HG03354 (cell line): ENCODE measurements at regions not wholly inside any gene's neighbourhood (a gene's known extent, or its start where the extent isn't known, plus 50 kb on each side); places are given as distances from the start of the nearest gene placed in this dataset.
"Not testable (repeated sequence)": the region's sequence is repeated elsewhere in the genome, so short reads cannot be mapped to it uniquely, and the experiment has no call there.

Source experiments
- ATAC-seq: cut with Tn5 transposase; IDR thresholded peaks from one replicate; pipeline ENCODE4 v1.9.1; 2021; ENCODE audit warnings: mild to moderate bottlenecking; ENCODE audit not compliant: unreplicated experiment, poor library complexity, severe bottlenecking

DNA sequence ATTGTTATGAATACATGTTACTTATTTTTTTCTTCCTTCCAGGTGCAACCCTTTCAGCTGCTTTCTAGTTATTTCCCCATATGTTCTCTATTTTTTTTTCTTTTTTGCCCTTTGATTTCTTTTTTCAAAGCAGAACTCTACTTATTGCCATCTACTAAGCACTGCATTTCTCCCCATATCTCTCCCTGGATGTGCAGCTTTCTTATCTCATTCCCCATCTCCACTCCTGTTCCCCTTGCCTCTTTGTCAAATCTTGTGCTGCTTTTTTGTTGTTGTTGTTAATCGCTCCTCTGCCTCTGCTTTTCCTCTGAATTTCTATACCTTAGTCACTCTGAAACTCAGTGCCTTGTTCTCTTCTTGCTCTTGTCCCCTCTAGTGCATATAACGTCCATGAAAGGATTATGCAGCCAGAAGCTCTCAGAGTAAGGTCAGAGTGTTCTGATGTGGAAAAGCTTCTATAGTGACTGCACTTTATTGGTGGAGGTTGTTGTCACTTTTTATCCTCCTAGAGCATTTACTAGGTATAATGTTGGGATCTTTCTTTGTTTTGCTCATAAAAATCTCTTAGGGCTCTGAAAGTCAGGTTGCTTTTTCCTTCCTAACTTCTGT, 51.1 kb upstream of the JADE1 start:
- no peak for ATAC-seq

DNA sequence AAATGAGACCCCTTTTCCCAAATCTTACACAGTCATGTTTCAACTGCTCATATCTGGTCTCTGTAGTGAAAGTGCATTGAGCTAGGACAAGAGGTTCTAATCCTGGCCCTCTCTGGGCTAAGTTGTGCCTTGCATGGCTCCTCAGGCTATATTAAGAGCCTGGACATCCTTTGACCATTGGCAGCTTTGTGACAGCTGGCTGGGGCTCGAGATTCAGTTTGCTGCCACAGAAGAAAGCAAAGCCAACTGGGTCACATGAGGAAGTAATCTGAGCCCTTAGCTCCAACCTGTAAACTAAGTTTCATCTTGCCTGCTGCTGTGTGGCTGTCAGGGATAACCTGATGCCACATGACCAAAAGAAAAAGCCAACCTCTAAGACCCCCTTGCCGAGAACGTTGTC, 51.8 kb upstream of the JADE1 start:
- no peak for ATAC-seq

DNA sequence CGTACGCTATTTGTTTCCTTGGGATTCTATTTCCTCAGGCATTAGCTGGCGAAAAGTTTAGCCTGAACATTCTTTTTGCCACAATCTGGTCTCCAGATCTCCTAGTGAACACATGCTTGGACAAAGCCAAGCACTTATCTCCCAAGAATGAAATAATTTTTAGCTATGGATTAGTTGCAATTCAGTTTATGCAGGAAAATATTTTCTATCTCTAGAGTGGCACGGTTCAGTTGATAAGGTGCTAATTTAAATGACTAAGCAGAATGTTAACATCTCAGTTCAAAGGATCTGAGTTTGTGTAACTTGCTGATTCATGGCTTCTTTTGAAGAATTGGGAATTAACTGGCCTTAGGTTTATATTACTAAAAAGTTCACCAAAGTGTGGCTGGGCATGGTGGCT, 58.1 kb upstream of the JADE1 start:
- no peak for ATAC-seq

DNA sequence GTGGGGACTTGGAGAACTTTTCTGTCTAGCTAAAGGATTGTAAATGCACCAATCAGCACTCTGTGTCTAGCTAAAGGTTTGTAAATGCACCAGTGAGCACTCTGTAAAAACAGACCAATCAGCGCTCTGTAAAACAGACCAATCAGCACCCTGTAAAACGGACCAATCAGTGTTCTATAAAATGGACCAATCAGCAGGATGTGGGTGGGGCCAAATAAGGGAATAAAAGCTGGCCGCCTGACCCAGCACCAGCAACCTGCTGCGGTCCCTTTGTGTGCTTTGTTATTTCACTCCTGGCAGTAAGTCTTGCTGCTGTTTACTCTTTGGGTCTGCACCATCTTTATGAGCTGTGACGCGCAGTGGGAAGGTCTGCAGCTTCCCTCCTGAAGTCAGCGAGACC, 67.8 kb upstream of the JADE1 start:
- ATAC-seq = not testable (repeated sequence)

DNA sequence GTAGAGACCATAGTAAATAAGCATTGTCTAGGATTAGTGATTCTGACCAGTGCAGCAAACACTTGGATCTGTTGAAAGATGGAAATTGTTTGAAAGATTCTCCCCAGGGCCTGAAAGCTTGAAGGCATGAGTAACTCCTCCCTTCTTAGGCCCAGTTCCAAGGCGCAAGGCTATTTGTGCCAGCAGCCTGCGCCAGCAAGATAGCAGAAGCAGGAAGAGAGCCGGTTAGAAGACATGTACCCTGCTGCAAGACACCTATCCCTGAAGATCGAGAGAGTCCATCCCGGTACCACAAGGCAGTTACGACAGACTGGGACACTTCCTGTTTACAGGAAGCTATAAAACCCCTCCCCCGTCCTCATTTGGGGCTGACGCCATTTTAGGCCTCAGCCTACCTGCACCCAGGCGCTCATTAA, 72.4 kb upstream of the JADE1 start:
- ATAC-seq = no peak

DNA sequence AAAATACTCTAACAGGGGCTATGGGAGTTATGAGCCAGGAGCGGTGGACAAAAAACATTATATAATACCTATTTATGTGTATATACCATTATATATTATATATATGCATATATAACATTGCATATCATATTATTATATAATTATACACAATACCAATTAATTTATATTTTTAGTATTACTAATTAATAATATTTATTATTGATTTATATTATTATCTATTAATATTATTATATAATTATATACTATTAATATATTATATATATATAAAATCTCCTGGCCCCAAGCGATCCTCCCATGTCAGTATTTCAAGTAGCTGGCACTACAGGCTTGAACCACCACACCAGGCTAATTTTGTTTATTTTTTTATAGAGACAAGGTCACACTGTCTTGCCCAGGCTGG, 73.8 kb upstream of the JADE1 start:
- no peak for ATAC-seq

DNA sequence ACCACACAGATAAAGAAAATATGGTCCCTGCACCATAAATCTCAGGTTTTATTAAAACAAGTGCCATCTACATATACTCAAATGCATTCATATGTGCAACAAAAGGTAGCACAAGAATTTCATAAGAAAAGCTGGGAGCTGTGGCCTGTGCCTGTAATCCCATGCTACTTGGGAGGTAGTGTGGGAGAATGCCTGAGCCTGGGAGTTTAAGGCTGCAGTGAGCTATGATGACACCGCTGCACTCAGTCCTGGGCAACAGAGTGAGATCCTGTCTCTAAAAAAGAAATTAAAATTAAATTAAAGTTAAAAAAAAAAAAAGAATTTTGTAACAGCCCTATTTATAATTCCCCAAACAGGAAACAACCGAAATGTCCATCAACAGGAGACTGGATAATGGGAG, 81.3 kb upstream of the JADE1 start:
- ATAC-seq = no peak

DNA sequence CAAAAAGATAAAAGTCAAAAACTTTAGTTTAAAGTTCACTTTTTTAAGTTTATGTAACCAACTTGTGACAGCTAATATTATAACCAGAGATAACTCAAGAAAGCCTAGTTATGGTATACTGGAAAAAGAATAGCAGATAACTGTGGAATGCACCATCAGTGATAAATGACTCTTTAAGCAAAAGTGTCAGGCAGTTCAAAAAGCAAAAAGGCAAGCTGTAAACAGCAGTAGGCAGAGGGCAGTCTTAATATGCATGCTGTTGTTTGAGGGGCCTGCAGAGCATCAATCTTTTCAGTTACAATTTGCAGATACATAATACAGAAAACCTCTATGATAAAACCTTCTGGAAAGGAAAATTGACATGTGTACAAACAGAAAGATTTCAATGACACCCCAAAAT, 81.8 kb upstream of the JADE1 start:
- no peak for ATAC-seq

DNA sequence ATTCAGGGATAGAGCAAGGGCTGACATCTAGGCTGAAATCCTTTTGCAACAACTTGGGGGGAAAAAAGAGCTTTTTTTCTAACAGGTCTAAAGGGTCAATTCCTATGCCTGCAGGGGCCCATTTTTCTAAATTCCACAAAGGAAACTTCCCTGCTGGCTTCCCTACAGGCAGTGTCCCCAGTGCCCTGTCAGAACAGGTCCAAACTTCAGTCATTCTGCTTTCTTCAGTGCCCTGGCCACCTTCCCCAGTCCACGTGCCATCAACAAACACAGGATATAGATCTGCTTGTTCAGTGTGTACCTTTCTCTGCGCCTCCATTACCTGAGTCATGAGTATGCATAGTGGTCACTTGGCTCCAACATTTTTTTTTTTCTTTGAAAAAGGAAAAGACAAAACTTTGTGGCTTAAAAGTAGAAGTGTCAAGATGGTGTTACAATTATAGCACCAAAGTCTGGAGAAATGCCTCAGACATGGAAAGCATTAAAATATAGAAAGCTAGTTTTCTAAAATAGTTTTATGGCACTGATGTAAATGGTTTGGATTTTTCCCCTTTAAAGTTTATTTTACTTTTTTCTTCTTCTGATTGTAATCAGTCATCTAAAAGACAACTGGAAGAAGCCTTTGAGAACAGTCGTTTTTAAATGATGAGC, 84.0 kb upstream of the JADE1 start:
- ATAC-seq = no peak

DNA sequence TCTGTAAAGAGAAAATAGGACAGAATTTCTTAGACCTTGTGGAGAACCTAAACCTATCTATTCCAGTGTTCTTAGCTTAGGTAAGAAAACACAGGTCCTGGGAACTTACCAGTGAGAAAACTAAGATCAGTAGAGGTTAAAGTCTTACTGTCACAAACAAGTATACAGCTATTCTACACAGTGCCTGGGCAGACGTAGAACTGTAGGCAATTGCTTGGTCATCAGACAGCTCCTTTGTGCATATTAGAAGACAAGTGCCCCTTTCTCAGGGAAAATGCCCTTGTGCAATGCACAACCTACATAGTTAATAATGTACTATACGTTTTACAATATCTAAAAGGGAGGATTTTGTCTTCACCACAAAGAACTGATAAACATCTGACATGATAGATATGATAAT, 86.6 kb upstream of the JADE1 start:
- no peak for ATAC-seq

DNA sequence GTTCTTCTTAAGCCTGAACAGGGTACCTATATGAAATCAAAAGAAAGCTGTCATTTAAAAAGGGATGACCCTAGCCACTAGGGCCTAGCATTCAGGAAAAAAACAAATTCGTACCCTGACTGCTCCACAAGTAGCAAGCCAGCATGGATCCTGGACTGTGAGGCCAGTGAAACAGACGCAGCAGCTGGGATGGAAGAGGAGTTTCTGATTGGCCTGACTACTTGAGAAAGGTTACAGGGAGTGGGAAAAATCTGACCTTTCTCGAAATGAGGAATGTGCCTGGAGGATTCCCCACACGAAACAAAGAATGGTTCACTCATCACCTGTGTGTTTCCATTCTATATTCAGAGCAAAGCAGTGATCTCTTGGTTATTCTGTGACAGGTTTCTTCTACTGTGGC, 87.6 kb upstream of the JADE1 start:
- no peak for ATAC-seq

DNA sequence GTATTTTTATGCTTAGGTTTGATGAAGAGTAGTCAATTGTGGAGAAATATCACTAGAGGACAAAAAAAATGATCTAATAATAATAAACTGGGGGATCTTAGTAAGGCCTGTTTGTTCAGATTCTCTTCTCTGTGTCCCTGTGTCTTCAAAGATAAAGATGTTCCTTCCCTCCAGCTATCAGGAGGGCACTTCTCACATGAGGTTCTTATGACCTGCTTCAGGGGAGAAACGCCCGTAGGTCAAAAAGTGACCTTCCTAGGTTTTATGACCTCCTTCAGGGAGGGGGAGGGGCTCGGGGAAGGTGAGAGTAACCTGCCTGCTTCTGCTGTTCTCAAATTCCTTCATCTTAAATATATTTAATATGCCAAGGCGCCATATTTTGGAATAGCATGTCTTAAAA, 89.2 kb upstream of the JADE1 start:
- ATAC-seq = no peak

DNA sequence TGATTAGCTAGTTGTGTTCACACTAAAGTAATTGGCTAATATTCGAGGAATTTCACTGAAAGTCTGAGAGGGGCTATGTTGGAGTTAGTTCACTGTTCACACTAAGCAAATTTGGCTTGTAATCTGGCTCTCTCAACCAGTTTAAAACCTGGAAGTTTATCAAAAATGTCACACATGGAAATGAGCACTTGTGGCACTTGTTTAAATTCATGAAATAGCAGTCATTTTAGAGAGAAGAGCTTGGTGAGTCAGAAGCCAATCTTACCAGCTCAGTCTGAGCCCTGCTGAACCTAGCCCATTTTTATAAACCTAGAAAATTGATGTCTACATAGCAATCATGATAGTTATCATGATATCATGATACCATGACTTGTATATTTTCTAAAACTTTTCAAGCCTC, 90.7 kb upstream of the JADE1 start:
- ATAC-seq = no peak

DNA sequence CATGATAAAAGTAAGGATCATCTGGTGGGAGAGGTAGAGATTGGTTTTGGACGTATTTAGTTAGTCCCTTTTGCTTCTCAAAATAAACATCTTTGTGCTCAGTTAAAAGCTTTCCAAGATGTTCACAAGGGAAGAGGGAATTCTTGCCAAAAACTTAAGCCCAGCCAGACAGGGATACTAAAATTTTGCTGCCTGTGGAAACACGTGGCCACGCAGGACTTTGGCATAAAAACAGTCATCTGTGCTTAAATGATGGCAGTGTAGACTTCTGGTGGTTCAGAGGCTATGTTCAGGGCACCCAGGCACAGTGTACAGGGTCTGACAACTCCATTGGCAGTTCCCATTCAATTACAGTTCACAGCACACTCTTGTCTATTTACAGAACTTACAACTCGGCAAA, 93.2 kb upstream of the JADE1 start:
- ATAC-seq = no peak

DNA sequence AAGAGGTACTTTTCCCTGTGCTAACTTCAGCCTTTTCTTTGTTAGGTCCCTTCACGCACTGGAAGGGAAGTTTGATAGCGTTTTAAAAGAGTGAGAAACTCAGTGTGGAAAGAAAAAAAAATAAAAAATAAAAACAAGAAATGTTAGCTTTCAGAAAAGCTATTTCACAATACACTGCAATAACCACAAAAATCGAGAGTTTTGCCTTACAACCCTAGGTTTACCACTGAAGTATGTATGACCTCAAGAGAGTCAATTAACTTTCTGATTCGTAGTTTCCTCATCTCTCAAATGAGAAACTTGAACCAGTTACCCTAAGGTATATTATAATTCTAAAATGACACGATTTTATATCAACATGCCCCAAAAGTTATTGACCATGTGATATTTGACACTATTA, 93.9 kb upstream of the JADE1 start:
- ATAC-seq = no peak

DNA sequence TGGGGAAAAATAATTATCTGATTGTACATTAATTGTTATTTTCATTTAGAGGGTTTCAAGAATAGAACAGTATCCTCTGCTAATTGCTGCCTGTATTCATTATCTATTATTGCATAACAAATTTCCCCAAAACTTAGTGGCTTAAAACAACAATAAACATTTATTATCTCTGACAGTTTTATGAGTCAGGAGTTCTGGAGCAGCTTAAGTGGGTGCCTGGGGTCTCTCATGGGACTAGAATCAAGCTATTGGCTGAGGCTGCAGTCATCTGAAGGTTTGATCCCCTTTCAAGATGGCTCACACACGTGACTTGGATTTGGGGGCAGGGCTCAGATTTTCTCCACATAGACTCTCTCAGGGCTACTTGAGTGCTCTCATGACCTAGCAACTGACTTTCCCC, 98.1 kb upstream of the JADE1 start:
- no peak for ATAC-seq

DNA sequence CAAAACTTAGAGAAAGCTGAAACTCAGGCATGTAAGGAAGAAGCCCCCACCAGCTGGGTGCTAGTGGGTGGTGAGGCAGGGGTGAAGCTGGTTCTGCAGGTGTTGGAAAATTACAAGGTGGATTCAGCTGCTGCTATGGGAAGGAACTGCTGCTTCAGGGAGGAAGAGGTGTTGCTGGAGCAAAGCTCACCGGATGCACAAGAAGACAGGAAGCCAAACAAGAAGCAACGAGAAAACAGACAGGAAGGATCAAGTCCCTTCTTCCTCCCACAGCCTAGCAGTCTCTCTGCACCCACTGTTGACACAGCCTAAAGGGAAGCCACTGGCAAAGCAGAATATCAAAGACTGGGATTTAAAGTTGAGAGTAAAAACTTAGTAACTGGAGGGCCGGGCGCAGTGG, 100.2 kb upstream of the JADE1 start:
- no peak for ATAC-seq

DNA sequence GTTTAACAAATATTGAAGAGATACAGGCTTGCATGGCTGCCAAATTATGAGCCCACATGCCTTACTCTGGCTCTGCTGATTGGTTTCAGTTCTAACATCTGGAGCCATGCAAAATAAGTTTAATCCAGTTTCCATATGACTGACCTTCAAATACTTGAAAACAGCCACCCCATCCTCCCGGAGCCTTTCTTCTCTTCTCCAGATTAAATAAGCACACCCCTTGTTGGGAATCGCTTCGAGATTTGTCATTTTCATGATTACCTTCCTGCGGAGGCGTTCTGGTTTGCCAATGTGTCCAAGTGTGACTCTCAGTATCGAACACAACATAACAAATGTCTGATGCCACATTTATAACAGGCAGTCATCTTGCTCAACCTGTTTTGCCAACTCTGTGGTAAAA, 101.6 kb upstream of the JADE1 start:
- ATAC-seq = no peak

DNA sequence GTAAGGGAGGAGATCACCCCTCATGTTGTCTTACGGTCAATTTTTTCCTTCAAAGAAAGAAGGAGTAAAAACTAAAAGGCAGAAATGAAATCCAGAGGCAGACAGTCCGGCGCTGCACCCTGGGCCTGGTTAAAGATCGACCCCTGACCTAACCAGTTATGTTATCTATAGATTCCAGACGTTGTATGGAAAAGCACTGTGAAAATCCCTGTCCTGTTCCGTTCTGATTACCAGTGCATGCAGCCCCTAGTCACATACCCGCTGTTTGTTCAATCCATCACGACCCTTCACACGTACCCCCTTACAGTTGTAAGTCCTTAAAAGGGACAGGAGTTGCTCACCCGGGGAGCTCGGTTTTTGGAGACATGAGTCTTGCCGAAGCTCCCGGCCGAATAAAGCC, 105.6 kb upstream of the JADE1 start:
- no peak for ATAC-seq

DNA sequence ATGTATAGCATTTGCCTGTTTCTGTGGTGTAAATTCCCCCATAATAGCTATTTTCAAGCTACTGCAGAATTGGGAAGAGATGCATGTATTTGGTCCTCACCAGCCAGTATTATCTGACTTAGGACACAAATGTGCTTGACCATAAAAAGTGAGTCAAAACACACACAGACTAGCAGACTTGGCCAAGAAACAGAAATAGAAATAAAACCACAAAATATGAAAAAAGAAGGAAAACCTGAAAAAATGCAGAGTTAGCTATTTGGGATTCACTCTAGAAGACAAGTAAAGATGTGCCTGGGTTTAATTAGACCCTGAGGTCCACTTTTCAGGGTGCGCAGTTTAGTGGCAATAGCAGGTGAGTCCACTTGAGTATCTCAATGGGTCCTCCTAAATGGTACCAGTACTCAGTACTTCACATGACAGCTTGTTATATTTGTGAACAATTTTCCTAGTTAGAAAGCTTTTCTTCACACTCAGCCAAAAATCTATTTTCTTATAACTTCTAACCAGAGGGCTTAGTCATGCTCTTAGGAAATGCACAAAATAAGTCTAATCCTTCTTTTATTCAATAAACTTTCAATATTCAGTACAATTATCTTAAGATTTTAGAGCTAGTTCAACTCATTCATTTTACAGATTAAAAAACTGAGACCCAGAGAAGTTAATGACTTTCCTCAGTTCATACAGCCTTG, 108.7 kb upstream of the JADE1 start:
- no peak for ATAC-seq

DNA sequence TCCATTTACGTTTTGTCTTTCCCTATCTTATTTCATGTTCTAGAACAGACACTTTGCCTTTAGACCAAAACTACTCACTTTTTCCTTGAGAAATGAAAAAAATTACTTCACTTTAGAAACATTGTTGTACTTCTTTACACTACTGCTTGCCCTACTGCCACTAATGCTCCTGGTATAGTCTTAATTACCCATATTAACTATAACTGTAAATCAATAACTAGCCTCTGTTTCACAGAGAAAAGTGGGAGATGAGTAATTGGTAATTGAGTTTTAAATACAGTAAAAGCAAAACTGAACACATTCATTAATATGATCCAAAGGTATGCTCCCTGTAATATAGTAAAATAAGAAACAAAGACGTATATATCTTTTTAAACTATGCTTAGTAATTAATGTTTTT, 111.1 kb upstream of the JADE1 start:
- ATAC-seq = no peak

DNA sequence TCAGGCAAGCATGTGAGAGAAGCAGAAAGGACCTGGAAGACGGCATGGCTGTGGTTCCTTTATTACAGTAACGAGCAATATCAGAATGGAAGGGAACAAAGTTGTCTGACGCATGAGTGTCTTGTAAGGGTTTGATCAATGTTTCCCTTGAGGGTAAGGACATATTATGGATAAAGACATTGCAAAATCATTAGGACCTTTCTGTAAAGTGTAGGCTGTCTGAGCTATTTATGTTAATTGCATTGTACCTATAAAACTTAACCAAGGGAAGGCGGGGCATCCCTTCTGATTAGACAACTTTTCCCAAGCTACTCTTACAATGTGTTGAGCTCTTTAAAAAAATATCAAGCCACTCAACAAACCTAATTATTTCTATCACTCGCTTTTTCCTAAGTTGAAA, 112.2 kb upstream of the JADE1 start:
- no peak for ATAC-seq
